GM23248 (cell line): ENCODE measurements at regions not wholly inside any gene's neighbourhood (a gene's known extent, or its start where the extent isn't known, plus 50 kb on each side); places are given as distances from the start of the nearest gene placed in this dataset.

ENCODE experiments used
- DNase-seq: peaks from one replicate; pipeline ENCODE4 v3.0.0-alpha.2; 2015
- H2AFZ ChIP-seq: fragments of 200-600 bp; sonication (generic); 2 replicates; pipeline ENCODE4 v1.6.1; 2016; ENCODE audit warnings: antibody characterized with exemption
- H3F3A ChIP-seq: fragments of 200-600 bp; sonication (generic); 2 replicates; pipeline ENCODE4 v1.6.1; 2016; ENCODE audit warnings: mild to moderate bottlenecking, antibody characterized with exemption, mixed run types; ENCODE audit not compliant: insufficient read depth
- H3K27ac ChIP-seq: fragments of 200-600 bp; sonication (generic); 2 replicates; pipeline ENCODE4 v1.5.1; 2016; ENCODE audit warnings: mild to moderate bottlenecking
- H3K27me3 ChIP-seq: fragments of 200-600 bp; sonication (generic); replicated peaks from 2 replicates; pipeline ENCODE4 v1.6.1; 2016; ENCODE audit warnings: mild to moderate bottlenecking; ENCODE audit not compliant: insufficient read depth
- H3K36me3 ChIP-seq: fragments of 200-600 bp; sonication (generic); 2 replicates; pipeline ENCODE4 v1.6.1; 2016; ENCODE audit warnings: low read depth, mild to moderate bottlenecking
- H3K4me1 ChIP-seq: fragments of 200-600 bp; sonication (generic); 2 replicates; pipeline ENCODE4 v1.6.1; 2016; ENCODE audit warnings: mild to moderate bottlenecking; ENCODE audit not compliant: insufficient read depth
- H3K4me2 ChIP-seq: fragments of 200-600 bp; sonication (generic); one replicate; pipeline ENCODE4 v1.6.1; 2016; ENCODE audit warnings: mild to moderate bottlenecking; ENCODE audit not compliant: unreplicated experiment
- H3K4me3 ChIP-seq: fragments of 200-600 bp; sonication (generic); 2 replicates; pipeline ENCODE4 v1.5.1; 2016; ENCODE audit warnings: mild to moderate bottlenecking
- H3K79me2 ChIP-seq: fragments of 200-600 bp; sonication (generic); 2 replicates; pipeline ENCODE4 v1.6.1; 2016; ENCODE audit warnings: mild to moderate bottlenecking; ENCODE audit not compliant: insufficient read depth
- H3K9ac ChIP-seq: fragments of 200-600 bp; sonication (generic); 2 replicates; pipeline ENCODE4 v1.6.1; 2016; ENCODE audit warnings: mild to moderate bottlenecking
- H3K9me2 ChIP-seq: fragments of 200-600 bp; sonication (generic); 2 replicates; pipeline ENCODE4 v1.6.1; 2016; ENCODE audit warnings: mixed run types, mild to moderate bottlenecking, moderate library complexity; ENCODE audit not compliant: insufficient read depth
- H3K9me3 ChIP-seq: fragments of 200-600 bp; sonication (generic); one replicate; pipeline ENCODE4 v1.6.1; 2017; ENCODE audit warnings: low read depth
- H4K20me1 ChIP-seq: fragments of 200-600 bp; sonication (generic); 2 replicates; pipeline ENCODE4 v1.6.0; 2016; ENCODE audit not compliant: insufficient read depth
- EZH2 ChIP-seq: fragments of 200-600 bp; sonication (generic); IDR thresholded peaks from 2 replicates; pipeline ENCODE4 v1.6.1; 2018; ENCODE audit warnings: antibody characterized with exemption, mild to moderate bottlenecking; ENCODE audit not compliant: insufficient read depth, poor library complexity, severe bottlenecking
- EZH2phosphoT487 ChIP-seq: fragments of 200-600 bp; sonication (generic); IDR thresholded peaks from 2 replicates; pipeline ENCODE4 v1.6.1; 2018; ENCODE audit warnings: antibody characterized with exemption, moderate library complexity, mild to moderate bottlenecking, low read depth; ENCODE audit not compliant: insufficient read depth
- WGBS, 2 experiments: methylation state at CpG; one replicate each; pipeline ENCODE4 v1.1.6; 2015 to 2017; ENCODE audit warnings: low lambda C conversion rate in 2 of 2, low coverage in 1 of 2; ENCODE audit errors: missing lambda C conversion rate in 2 of 2; 5-methylcytosine and 5-hydroxymethylcytosine counted together
- in situ Hi-C: fragments of 300-500 bp; cut with MboI; formaldehyde crosslinking; loops from 2 replicates; pipeline ENCODE4 v1.15.0; 2020

- Histone ChIP-seq H3K27ac (no peak overlapping the region), H3K9me2 (no peaks in the 10 kb centered on the region), H3F3A (no peaks in the 10 kb centered on the region), H3K36me3 (no peaks in the 10 kb centered on the region), H2AFZ (no peak overlapping the region), H3K9ac (no peak overlapping the region), H4K20me1 (no peaks in the 10 kb centered on the region), H3K79me2 (no peaks in the 10 kb centered on the region), H3K27me3 (no peaks in the 10 kb centered on the region), H3K4me3 (no peak overlapping the region), H3K4me1 (peaks cover 3% of the 10 kb centered on the region; the same call in 1 of the 2 replicates), H3K4me2 (no peak overlapping the region), H3K9me3 (no peaks in the 10 kb centered on the region)
- 78 to 90% methylated on average over 1 of the region's 1 CpG for WGBS, 2 experiments
- in situ Hi-C loops: no loop called here
- DNase-seq: no peak
- TF ChIP-seq EZH2phosphoT487 (no peak), EZH2 (no peak)
Measured at GRCh38 chr13:82693607-82694006, 1188.7 kb downstream of the SLITRK1 start.

- Histone ChIP-seq H3K27me3 (no peaks in the 10 kb centered on the region), H3K9me3 (no peaks in the 10 kb centered on the region), H3F3A (no peaks in the 10 kb centered on the region), H3K79me2 (no peaks in the 10 kb centered on the region), H3K4me1 (no peaks in the 10 kb centered on the region), H3K9me2 (0 out of 2 replicates have a peak, but pooled peaks cover 3% of the 10 kb centered on the region), H4K20me1 (no peaks in the 10 kb centered on the region), H3K9ac (no peak overlapping the region), H3K4me2 (peak overlapping the region; percentile 16), H3K4me3 (peak overlapping the region; percentile 44), H3K36me3 (no peaks in the 10 kb centered on the region), H3K27ac (no peak overlapping the region), H2AFZ (peak overlapping the region; percentile 80)
- TF ChIP-seq EZH2phosphoT487 (no peak), EZH2 (no peak)
- DNase-seq: no peak
- in situ Hi-C loops: no loop called here
- WGBS, 2 experiments: 39 to 43% methylated on average over 2 of the region's 2 CpGs
Measured at GRCh38 chr13:82688400-82688994, 1193.8 kb downstream of the SLITRK1 start.

GRCh38 chr13:82687884-82688283 is 1194.4 kb downstream of the SLITRK1 start:
- Histone ChIP-seq H3F3A (no peaks in the 10 kb centered on the region), H3K36me3 (no peaks in the 10 kb centered on the region), H3K4me1 (no peaks in the 10 kb centered on the region), H3K4me2 (no peak overlapping the region), H3K9me2 (0 out of 2 replicates have a peak, but pooled peaks cover 3% of the 10 kb centered on the region), H3K9me3 (no peaks in the 10 kb centered on the region), H3K79me2 (no peaks in the 10 kb centered on the region), H3K4me3 (no peak overlapping the region), H3K9ac (no peak overlapping the region), H4K20me1 (no peaks in the 10 kb centered on the region), H3K27ac (no peak overlapping the region), H3K27me3 (no peaks in the 10 kb centered on the region), H2AFZ (peak overlapping the region; percentile 80)
- TF ChIP-seq EZH2: no peak
- TF ChIP-seq EZH2phosphoT487: no peak
- in situ Hi-C loops: no loop called here
- DNase-seq: no peak

GRCh38 chr13:82681535-82681934 is 1200.7 kb downstream of the SLITRK1 start:
- Histone ChIP-seq H4K20me1 (no peaks in the 10 kb centered on the region), H3K9me3 (no peaks in the 10 kb centered on the region), H3K4me3 (no peak overlapping the region), H3K27ac (no peak overlapping the region), H3K27me3 (no peaks in the 10 kb centered on the region), H3K4me2 (no peak overlapping the region), H3F3A (no peaks in the 10 kb centered on the region), H3K9ac (no peak overlapping the region), H3K9me2 (no peaks in the 10 kb centered on the region), H3K4me1 (no peaks in the 10 kb centered on the region), H2AFZ (no peak overlapping the region), H3K79me2 (no peaks in the 10 kb centered on the region), H3K36me3 (no peaks in the 10 kb centered on the region)
- 44 to 48% methylated on average over 4 of the region's 4 CpGs for WGBS, 2 experiments
- DNase-seq: no peak
- TF ChIP-seq EZH2phosphoT487 (no peak), EZH2 (no peak)
- in situ Hi-C loops: no loop called here

- no peak for DNase-seq
- H3K4me1 ChIP-seq: no peaks in the 10 kb centered on the region
- no peaks in the 10 kb centered on the region for H3K79me2 ChIP-seq
- H3K9me3 ChIP-seq: no peaks in the 10 kb centered on the region
- in situ Hi-C loops: no loop called here
- no peaks in the 10 kb centered on the region for H3K36me3 ChIP-seq
- H3K4me3 ChIP-seq: no peak overlapping the region
- no peaks in the 10 kb centered on the region for H3K27me3 ChIP-seq
- TF ChIP-seq EZH2phosphoT487 (no peak), EZH2 (no peak)
- no peaks in the 10 kb centered on the region for H3F3A ChIP-seq
- H3K9ac ChIP-seq: no peak overlapping the region
- no peaks in the 10 kb centered on the region for H3K9me2 ChIP-seq
- no peak overlapping the region for H3K4me2 ChIP-seq
- no peaks in the 10 kb centered on the region for H4K20me1 ChIP-seq
- H2AFZ ChIP-seq: no peak overlapping the region
- no peak overlapping the region for H3K27ac ChIP-seq
- 37 to 51% methylated on average over 3 of the region's 3 CpGs for WGBS, 2 experiments
Measured at GRCh38 chr13:82678052-82678451, 1204.2 kb downstream of the SLITRK1 start.
